H9 (cell line): ENCODE measurements at regions not wholly inside any gene's neighbourhood (a gene's known extent, or its start where the extent isn't known, plus 50 kb on each side); places are given as distances from the start of the nearest gene placed in this dataset.

Experiments used
- DNase-seq: peaks from one replicate; pipeline ENCODE4 v3.0.0-alpha.2; 2017
- H2AFZ ChIP-seq: one replicate; pipeline ENCODE4 v1.6.1; 2013; ENCODE audit warnings: mild to moderate bottlenecking, low read length, control low read depth, moderate library complexity
- H2AK5ac ChIP-seq: 2 replicates; pipeline ENCODE4 v1.6.1; 2013; ENCODE audit warnings: low read length, control low read depth, mixed read lengths; ENCODE audit not compliant: insufficient read length
- H2BK120ac ChIP-seq: one replicate; pipeline ENCODE4 v1.6.1; 2013; ENCODE audit warnings: low read depth, mild to moderate bottlenecking, low read length, control low read depth, inconsistent platforms; ENCODE audit not compliant: poor library complexity, severe bottlenecking
- H2BK12ac ChIP-seq: 2 replicates; pipeline ENCODE4 v1.6.1; 2013; ENCODE audit warnings: low read length, control low read depth, mixed read lengths, low read depth; ENCODE audit not compliant: insufficient read length
- H2BK15ac ChIP-seq: 2 replicates; pipeline ENCODE4 v1.6.1; 2013; ENCODE audit warnings: low read depth, low read length, control low read depth
- H2BK20ac ChIP-seq: one replicate; pipeline ENCODE4 v1.6.1; 2013; ENCODE audit warnings: low read depth, mild to moderate bottlenecking, low read length, control low read depth, inconsistent platforms; ENCODE audit not compliant: poor library complexity, severe bottlenecking
- H2BK5ac ChIP-seq: 2 replicates; pipeline ENCODE4 v1.6.1; 2013; ENCODE audit warnings: low read length, control low read depth, mixed read lengths; ENCODE audit not compliant: insufficient read length
- H3K14ac ChIP-seq: 2 replicates; pipeline ENCODE4 v1.6.1; 2013; ENCODE audit warnings: low read length, control low read depth; ENCODE audit not compliant: insufficient read depth
- H3K18ac ChIP-seq: 2 replicates; pipeline ENCODE4 v1.6.1; 2013; ENCODE audit warnings: low read depth, mild to moderate bottlenecking, mixed read lengths, low read length, control low read depth; ENCODE audit not compliant: insufficient read length
- H3K23ac ChIP-seq: 2 replicates; pipeline ENCODE4 v1.6.1; 2013; ENCODE audit warnings: low read length, control low read depth, mixed read lengths, low read depth; ENCODE audit not compliant: insufficient read length
- H3K23me2 ChIP-seq: 2 replicates; pipeline ENCODE4 v1.6.1; 2013; ENCODE audit warnings: low read depth, mild to moderate bottlenecking, mixed read lengths, low read length, control low read depth; ENCODE audit not compliant: insufficient read length, poor library complexity, severe bottlenecking
- H3K27ac ChIP-seq: 2 replicates; pipeline ENCODE4 v1.5.1; 2013; ENCODE audit warnings: low read length, control low read depth, mixed read lengths, low read depth; ENCODE audit not compliant: insufficient read length
- H3K27me3 ChIP-seq: 2 replicates; pipeline ENCODE4 v1.6.1; 2013; ENCODE audit warnings: low read length, control low read depth, inconsistent platforms; ENCODE audit not compliant: insufficient read depth
- H3K4ac ChIP-seq: 2 replicates; pipeline ENCODE4 v1.6.1; 2013; ENCODE audit warnings: low read depth, mild to moderate bottlenecking, control low read depth, inconsistent platforms, low read length, moderate library complexity
- H3K4me1 ChIP-seq: 2 replicates; pipeline ENCODE4 v1.6.1; 2013; ENCODE audit warnings: low read length, control low read depth, inconsistent platforms; ENCODE audit not compliant: insufficient read depth
- H3K4me2 ChIP-seq: 2 replicates; pipeline ENCODE4 v1.6.1; 2013; ENCODE audit warnings: low read length, control low read depth, mixed read lengths; ENCODE audit not compliant: insufficient read length, insufficient read depth
- H3K56ac ChIP-seq: 2 replicates; pipeline ENCODE4 v1.6.1; 2013; ENCODE audit warnings: low read depth, mild to moderate bottlenecking, mixed read lengths, low read length, control low read depth; ENCODE audit not compliant: insufficient read length
- H3K79me1 ChIP-seq: 2 replicates; pipeline ENCODE4 v1.6.1; 2013; ENCODE audit warnings: low read depth, mild to moderate bottlenecking, moderate library complexity, low read length, control low read depth, inconsistent platforms; ENCODE audit not compliant: insufficient read depth, poor library complexity, severe bottlenecking
- H3K79me2 ChIP-seq: 2 replicates; pipeline ENCODE4 v1.6.1; 2013; ENCODE audit warnings: low read length, control low read depth, inconsistent platforms; ENCODE audit not compliant: insufficient read depth
- H3K9ac ChIP-seq: 2 replicates; pipeline ENCODE4 v1.6.1; 2013; ENCODE audit warnings: low read length, control low read depth, mixed read lengths; ENCODE audit not compliant: insufficient read length; ENCODE audit errors: extremely low read depth
- H3K9me3 ChIP-seq: one replicate; pipeline ENCODE4 v1.6.1; 2013; ENCODE audit warnings: low read depth, low read length, inconsistent platforms; ENCODE audit not compliant: control insufficient read depth
- H3T11ph ChIP-seq: one replicate; pipeline ENCODE4 v1.6.1; 2013; ENCODE audit warnings: mild to moderate bottlenecking, low read length, control low read depth, inconsistent platforms
- H4K20me1 ChIP-seq: one replicate; pipeline ENCODE4 v1.6.1; 2013; ENCODE audit not compliant: control insufficient read depth, insufficient read length, insufficient read depth
- H4K5ac ChIP-seq: 2 replicates; pipeline ENCODE4 v1.6.1; 2013; ENCODE audit warnings: low read depth, mild to moderate bottlenecking, mixed read lengths, low read length, control low read depth; ENCODE audit not compliant: insufficient read length
- H4K8ac ChIP-seq: replicated peaks from 2 replicates; pipeline ENCODE4 v1.6.1; 2013; ENCODE audit warnings: low read length, control low read depth, mixed read lengths, low read depth; ENCODE audit not compliant: insufficient read length
- H4K91ac ChIP-seq: 2 replicates; pipeline ENCODE4 v1.6.1; 2013; ENCODE audit warnings: low read depth, mild to moderate bottlenecking, moderate library complexity, mixed read lengths, low read length, control low read depth; ENCODE audit not compliant: insufficient read length
- H3K27ac Mint-ChIP-seq, 3 experiments: 2 replicates in 2 of 3; 3 replicates in 1 of 3; pipeline ENCODE4 v1.8.0; 2020 to 2021; ENCODE audit warnings: mixed read lengths in 3 of 3, mild to moderate bottlenecking in 1 of 3, moderate library complexity in 1 of 3
- H3K27me3 Mint-ChIP-seq: 2 replicates; pipeline ENCODE4 v1.8.0; 2021; ENCODE audit warnings: low read depth, mild to moderate bottlenecking, moderate library complexity, mixed read lengths
- H3K36me3 Mint-ChIP-seq, 3 experiments: 2 replicates in 2 of 3; 3 replicates in 1 of 3; pipeline ENCODE4 v1.8.0; 2020 to 2021; ENCODE audit warnings: low read depth in 3 of 3, mixed read lengths in 3 of 3; ENCODE audit not compliant: insufficient read depth in 1 of 3
- H3K4me1 Mint-ChIP-seq, 2 experiments: 2 replicates each; pipeline ENCODE4 v1.8.0; 2020; ENCODE audit warnings: mixed read lengths in 2 of 2
- H3K4me3 Mint-ChIP-seq, 2 experiments: 2 replicates in 1 of 2; 3 replicates in 1 of 2; pipeline ENCODE4 v1.8.0; 2020 to 2021; ENCODE audit warnings: mild to moderate bottlenecking in 2 of 2, mixed read lengths in 2 of 2, moderate library complexity in 1 of 2
- H3K9me3 Mint-ChIP-seq, 2 experiments: 2 replicates in 1 of 2; 3 replicates in 1 of 2; pipeline ENCODE4 v1.8.0; 2020; ENCODE audit warnings: mild to moderate bottlenecking in 2 of 2, mixed read lengths in 2 of 2, moderate library complexity in 1 of 2
- CTCF ChIP-seq: fragments of 200-600 bp; sonication (generic); conservative IDR thresholded peaks from 3 replicates; pipeline ENCODE4 v1.8.0; 2021; ENCODE audit warnings: antibody characterized with exemption, mild to moderate bottlenecking
- WGBS: extraction: QIAGEN DNeasy Blood & Tissue Kit; methylation state at CpG from one replicate; pipeline ENCODE4 v1.1.7; 2013; ENCODE audit warnings: missing lambda C conversion rate, low lambda C conversion rate, mixed read lengths; ENCODE audit not compliant: insufficient read length; ENCODE audit errors: extremely low coverage; 5-methylcytosine and 5-hydroxymethylcytosine counted together

GRCh38 chr4:55753856-55754255 lies 65.7 kb upstream of the EXOC1L start:
- Mint-ChIP-seq H3K27me3 (peaks cover 2% of the 10 kb centered on the region; the same call in 1 of the 2 replicates), H3K9me3 (no peaks in the 10 kb centered on the region; a peak in 1 of 5 replicates), H3K36me3 (no peaks in the 10 kb centered on the region), H3K4me1 (peaks cover 0 to 17% of the 10 kb centered on the region in 2 experiments; a peak in 3 of 4 replicates), H3K27ac (no peak overlapping the region), H3K4me3 (no peak overlapping the region)
- Histone ChIP-seq H2BK12ac (no peak overlapping the region), H3K23ac (no peak overlapping the region), H2BK20ac (no peak overlapping the region), H3K4me2 (no peak overlapping the region), H3K4me1 (peaks cover 3% of the 10 kb centered on the region; the same call in 1 of the 2 replicates), H3K18ac (no peak overlapping the region), H4K5ac (no peak overlapping the region), H3K27ac (no peak overlapping the region), H2BK5ac (no peak overlapping the region), H3K79me1 (no peaks in the 10 kb centered on the region), H3K14ac (no peak overlapping the region), H3K27me3 (no peaks in the 10 kb centered on the region; the same call in 1 of the 2 replicates), H2AK5ac (no peak overlapping the region), H2AFZ (no peak overlapping the region), H3K9me3 (no peaks in the 10 kb centered on the region), H3K56ac (no peak overlapping the region), H3K4ac (no peak overlapping the region), H3K9ac (no peak overlapping the region), H4K91ac (no peak overlapping the region), H3K79me2 (no peaks in the 10 kb centered on the region), H2BK120ac (no peak overlapping the region), H3K23me2 (no peaks in the 10 kb centered on the region), H4K20me1 (no peaks in the 10 kb centered on the region), H4K8ac (no peak overlapping the region), H3T11ph (no peak overlapping the region), H2BK15ac (no peak overlapping the region)
- no peak for TF ChIP-seq CTCF
- WGBS: no CpG with 5 or more reads among the region's 1 CpG
- no peak for DNase-seq
